ENCODE measurements at regions not wholly inside any gene's neighbourhood (a gene's known extent, or its start where the extent isn't known, plus 50 kb on each side); places are given as distances from the start of the nearest gene placed in this dataset.

DNA sequence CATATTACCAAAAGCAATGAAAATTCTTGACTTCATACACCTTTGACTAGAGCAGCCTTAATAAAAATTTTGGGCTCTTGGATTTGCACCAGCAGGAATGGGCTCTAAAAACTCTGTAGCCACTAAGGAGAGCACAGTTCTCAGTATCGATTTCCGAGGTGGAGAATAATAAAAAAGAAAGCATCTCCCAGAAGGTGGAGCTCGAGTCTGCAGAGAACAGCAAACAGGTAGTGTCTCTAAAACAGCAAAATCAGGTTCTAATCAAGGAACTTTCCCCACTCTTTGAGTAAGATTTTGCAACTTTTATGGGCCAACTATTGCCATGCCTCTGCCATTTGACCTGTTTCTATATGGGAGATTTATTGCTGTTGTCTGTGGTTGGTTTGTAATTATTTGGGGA lies 258.7 kb upstream of the GPC6 start:
- no peak overlapping the region for H3K27ac ChIP-seq (ENCODE audit: low read depth, low read length)
- no peaks in the 10 kb centered on the region for H3K4me1 ChIP-seq (ENCODE audit: control insufficient read depth, insufficient read depth, low read length, unreplicated experiment)
- H3K4me3 ChIP-seq (ENCODE audit: low read depth, low read length), result no peak overlapping the region
- H2AFZ ChIP-seq (ENCODE audit: low read length, unreplicated experiment), result no peak overlapping the region
- no peaks in the 10 kb centered on the region for H3K36me3 ChIP-seq (ENCODE audit: insufficient read depth, low read length)
- H3K27me3 ChIP-seq (ENCODE audit: insufficient read depth, low read length), result no peaks in the 10 kb centered on the region
- no peaks in the 10 kb centered on the region for H3K79me2 ChIP-seq (ENCODE audit: control insufficient read depth, insufficient read depth, low read length, unreplicated experiment)

DNA sequence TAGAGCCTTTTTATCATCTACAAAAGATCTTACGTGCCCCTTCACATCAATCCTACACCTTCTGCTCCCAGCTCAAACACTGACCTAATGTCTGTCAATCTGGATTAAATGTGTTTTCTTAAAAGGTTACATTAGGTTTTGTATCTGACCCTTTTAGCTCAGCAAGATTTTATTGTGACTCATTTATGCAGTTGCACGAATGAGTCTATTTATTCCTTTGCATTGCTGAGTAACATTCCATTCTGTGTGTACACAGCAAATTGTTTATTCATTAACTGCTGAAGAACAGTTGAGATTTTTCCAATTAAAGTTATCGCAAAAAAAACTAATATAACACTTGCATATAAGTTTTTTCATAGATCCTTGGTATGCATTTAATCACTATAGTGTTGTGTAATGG lies 253.9 kb upstream of the GPC6 start:
- Histone ChIP-seq H3K79me2 (ENCODE audit: control insufficient read depth, insufficient read depth, low read length, unreplicated experiment) (no peaks in the 10 kb centered on the region), H3K27ac (ENCODE audit: low read depth, low read length) (no peak overlapping the region), H2AFZ (ENCODE audit: low read length, unreplicated experiment) (no peak overlapping the region), H3K27me3 (ENCODE audit: insufficient read depth, low read length) (no peaks in the 10 kb centered on the region), H3K4me3 (ENCODE audit: low read depth, low read length) (no peak overlapping the region), H3K36me3 (ENCODE audit: insufficient read depth, low read length) (no peaks in the 10 kb centered on the region), H3K4me1 (ENCODE audit: control insufficient read depth, insufficient read depth, low read length, unreplicated experiment) (no peaks in the 10 kb centered on the region)

DNA sequence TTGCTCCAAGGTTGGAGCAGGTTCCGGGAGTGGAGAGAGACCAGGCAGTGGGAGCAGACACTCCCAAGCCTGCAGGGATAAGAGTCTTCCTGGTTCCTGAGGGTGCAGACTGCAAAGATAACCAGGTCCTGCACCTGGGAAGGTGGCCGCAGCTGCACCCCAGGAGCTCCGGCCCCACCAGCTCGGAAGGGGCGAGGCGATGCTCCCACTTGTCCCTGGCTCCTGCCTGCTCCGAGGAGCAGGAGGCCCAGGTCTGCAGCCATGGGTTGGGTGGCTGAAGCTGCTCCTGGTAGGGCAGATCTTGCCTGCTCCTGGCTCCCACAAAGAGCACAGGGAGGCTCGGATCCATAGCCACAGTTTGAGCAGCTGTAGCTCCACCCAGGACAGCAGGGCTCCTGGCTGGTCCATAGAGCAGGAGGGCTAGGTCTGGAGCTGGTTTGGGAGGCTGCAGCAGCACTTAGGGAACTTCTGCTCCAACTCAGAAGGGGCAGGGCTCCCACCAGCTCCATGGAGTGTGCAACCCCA lies 251.6 kb upstream of the GPC6 start:
- no peak overlapping the region for H3K4me3 ChIP-seq (ENCODE audit: low read depth, low read length)
- H3K36me3 ChIP-seq (ENCODE audit: insufficient read depth, low read length), result no peaks in the 10 kb centered on the region
- H3K79me2 ChIP-seq (ENCODE audit: control insufficient read depth, insufficient read depth, low read length, unreplicated experiment), result no peaks in the 10 kb centered on the region
- no peak overlapping the region for H2AFZ ChIP-seq (ENCODE audit: low read length, unreplicated experiment)
- no peaks in the 10 kb centered on the region for H3K4me1 ChIP-seq (ENCODE audit: control insufficient read depth, insufficient read depth, low read length, unreplicated experiment)
- no peak overlapping the region for H3K27ac ChIP-seq (ENCODE audit: low read depth, low read length)
- no peaks in the 10 kb centered on the region for H3K27me3 ChIP-seq (ENCODE audit: insufficient read depth, low read length)

DNA sequence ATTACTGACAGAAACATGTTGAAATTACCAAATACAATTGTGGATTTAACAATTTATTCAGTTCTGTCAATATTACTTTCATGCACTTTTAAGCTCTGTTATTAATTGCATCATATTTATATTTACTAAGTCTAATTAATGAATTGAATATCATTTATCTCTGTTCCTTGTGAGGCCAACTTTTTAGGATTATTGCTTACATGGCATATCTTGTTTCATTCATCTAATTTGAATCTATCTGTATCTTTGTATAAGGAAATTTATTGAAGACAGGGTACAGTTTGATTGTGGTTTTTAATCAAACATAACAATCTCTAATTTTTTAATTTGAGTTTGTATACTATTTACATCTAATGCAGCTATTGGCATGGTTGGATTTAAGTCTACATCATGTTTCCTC lies 249.9 kb upstream of the GPC6 start:
- Histone ChIP-seq H3K4me1 (ENCODE audit: control insufficient read depth, insufficient read depth, low read length, unreplicated experiment) (no peaks in the 10 kb centered on the region), H3K36me3 (ENCODE audit: insufficient read depth, low read length) (no peaks in the 10 kb centered on the region), H3K4me3 (ENCODE audit: low read depth, low read length) (no peak overlapping the region), H3K27ac (ENCODE audit: low read depth, low read length) (no peak overlapping the region), H3K27me3 (ENCODE audit: insufficient read depth, low read length) (no peaks in the 10 kb centered on the region), H3K79me2 (ENCODE audit: control insufficient read depth, insufficient read depth, low read length, unreplicated experiment) (no peaks in the 10 kb centered on the region), H2AFZ (ENCODE audit: low read length, unreplicated experiment) (no peak overlapping the region)

DNA sequence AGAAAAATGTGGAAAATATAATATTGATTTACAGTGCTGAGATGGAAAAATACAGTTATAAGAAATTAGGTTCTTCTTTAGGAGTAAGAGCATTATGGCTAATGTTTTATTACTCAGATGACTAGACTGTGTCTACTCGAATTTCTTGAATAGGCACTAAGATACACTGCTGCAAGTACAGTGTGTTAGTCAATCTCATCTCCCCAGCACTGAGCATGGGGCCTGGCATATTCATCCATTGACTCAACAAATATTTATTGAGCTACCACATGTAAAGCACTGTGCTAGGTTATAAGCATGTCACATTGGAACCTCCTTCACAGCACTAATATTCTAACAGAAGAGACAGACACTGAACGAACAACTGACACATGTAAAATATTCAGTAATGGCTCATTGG lies 242.5 kb upstream of the GPC6 start:
- no peak overlapping the region for H3K27ac ChIP-seq (ENCODE audit: low read depth, low read length)
- H2AFZ ChIP-seq (ENCODE audit: low read length, unreplicated experiment), result no peak overlapping the region
- H3K79me2 ChIP-seq (ENCODE audit: control insufficient read depth, insufficient read depth, low read length, unreplicated experiment), result no peaks in the 10 kb centered on the region
- no peaks in the 10 kb centered on the region for H3K27me3 ChIP-seq (ENCODE audit: insufficient read depth, low read length)
- H3K36me3 ChIP-seq (ENCODE audit: insufficient read depth, low read length), result no peaks in the 10 kb centered on the region
- H3K4me3 ChIP-seq (ENCODE audit: low read depth, low read length), result no peak overlapping the region
- no peaks in the 10 kb centered on the region for H3K4me1 ChIP-seq (ENCODE audit: control insufficient read depth, insufficient read depth, low read length, unreplicated experiment)

DNA sequence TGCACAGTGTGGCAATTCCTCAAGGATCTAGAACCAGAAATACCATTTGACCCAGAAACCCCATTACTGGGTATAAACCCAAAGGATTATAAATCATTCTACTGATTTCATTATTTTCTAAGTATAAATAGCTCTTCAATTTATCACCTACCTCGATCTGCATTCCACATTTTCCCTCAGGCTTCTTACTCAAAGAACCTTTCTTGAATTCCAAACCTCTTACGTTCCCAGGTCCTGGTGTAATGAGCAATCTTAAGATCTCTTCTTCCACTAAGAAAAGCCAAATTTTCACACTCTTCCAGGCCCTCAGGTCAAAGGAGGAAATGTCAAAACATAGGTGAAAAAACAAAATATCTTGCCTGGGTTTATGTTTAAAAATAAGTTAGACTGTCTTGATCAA lies 237.3 kb upstream of the GPC6 start:
- Histone ChIP-seq H3K36me3 (ENCODE audit: insufficient read depth, low read length) (no peaks in the 10 kb centered on the region), H2AFZ (ENCODE audit: low read length, unreplicated experiment) (no peak overlapping the region), H3K4me1 (ENCODE audit: control insufficient read depth, insufficient read depth, low read length, unreplicated experiment) (peaks cover 6% of the 10 kb centered on the region), H3K27me3 (ENCODE audit: insufficient read depth, low read length) (no peaks in the 10 kb centered on the region), H3K79me2 (ENCODE audit: control insufficient read depth, insufficient read depth, low read length, unreplicated experiment) (no peaks in the 10 kb centered on the region), H3K27ac (ENCODE audit: low read depth, low read length) (no peak overlapping the region), H3K4me3 (ENCODE audit: low read depth, low read length) (no peak overlapping the region)

DNA sequence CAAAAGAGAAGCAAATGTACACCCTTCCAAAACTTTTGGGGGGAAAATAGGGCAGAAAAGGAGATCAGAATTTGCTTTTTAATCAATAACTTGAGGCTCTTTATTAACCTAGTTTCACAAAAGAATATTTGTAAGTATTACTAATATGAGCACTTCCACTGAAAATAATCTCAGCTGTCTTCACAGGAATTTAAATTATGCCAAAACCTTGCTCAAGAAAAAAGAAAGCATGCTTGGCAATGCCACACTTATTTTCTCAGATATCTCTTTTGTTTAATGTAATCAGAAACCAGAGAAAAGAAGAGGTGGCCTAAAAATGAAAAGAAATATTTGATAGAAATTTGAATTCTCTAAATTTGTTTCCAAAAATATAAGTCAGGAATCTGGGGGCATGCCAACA lies 234.9 kb upstream of the GPC6 start:
- Histone ChIP-seq H3K27me3 (ENCODE audit: insufficient read depth, low read length) (no peaks in the 10 kb centered on the region), H3K4me1 (ENCODE audit: control insufficient read depth, insufficient read depth, low read length, unreplicated experiment) (peaks cover 8% of the 10 kb centered on the region), H3K4me3 (ENCODE audit: low read depth, low read length) (no peak overlapping the region), H2AFZ (ENCODE audit: low read length, unreplicated experiment) (no peak overlapping the region), H3K36me3 (ENCODE audit: insufficient read depth, low read length) (no peaks in the 10 kb centered on the region), H3K27ac (ENCODE audit: low read depth, low read length) (no peak overlapping the region), H3K79me2 (ENCODE audit: control insufficient read depth, insufficient read depth, low read length, unreplicated experiment) (no peaks in the 10 kb centered on the region)

DNA sequence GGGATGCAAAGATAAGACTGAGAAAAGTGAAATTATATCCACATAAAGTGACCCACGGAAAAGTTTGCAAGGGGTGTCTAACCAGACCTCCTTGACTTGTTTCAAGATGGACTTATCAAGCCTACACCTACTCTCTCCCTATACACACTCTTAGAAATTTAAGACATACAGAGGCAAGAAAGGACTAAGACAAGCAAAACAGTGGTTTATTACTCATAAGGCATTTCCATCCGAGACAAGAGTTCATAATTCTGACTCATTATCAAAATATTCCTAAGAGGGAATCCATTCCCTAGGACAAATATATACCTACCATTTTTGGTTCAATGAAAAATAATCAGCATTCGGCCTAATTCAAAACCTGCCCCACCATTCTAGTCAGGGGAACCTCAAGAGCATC lies 232.6 kb upstream of the GPC6 start:
- no peaks in the 10 kb centered on the region for H3K79me2 ChIP-seq (ENCODE audit: control insufficient read depth, insufficient read depth, low read length, unreplicated experiment)
- peaks cover 8% of the 10 kb centered on the region for H3K4me1 ChIP-seq (ENCODE audit: control insufficient read depth, insufficient read depth, low read length, unreplicated experiment)
- no peak overlapping the region for H3K4me3 ChIP-seq (ENCODE audit: low read depth, low read length)
- H3K27ac ChIP-seq (ENCODE audit: low read depth, low read length), result 0 out of 2 replicates have a peak overlapping the region, but pooled peaks have one; percentile 0
- H3K36me3 ChIP-seq (ENCODE audit: insufficient read depth, low read length), result no peaks in the 10 kb centered on the region
- H2AFZ ChIP-seq (ENCODE audit: low read length, unreplicated experiment), result no peak overlapping the region
- no peaks in the 10 kb centered on the region for H3K27me3 ChIP-seq (ENCODE audit: insufficient read depth, low read length)

DNA sequence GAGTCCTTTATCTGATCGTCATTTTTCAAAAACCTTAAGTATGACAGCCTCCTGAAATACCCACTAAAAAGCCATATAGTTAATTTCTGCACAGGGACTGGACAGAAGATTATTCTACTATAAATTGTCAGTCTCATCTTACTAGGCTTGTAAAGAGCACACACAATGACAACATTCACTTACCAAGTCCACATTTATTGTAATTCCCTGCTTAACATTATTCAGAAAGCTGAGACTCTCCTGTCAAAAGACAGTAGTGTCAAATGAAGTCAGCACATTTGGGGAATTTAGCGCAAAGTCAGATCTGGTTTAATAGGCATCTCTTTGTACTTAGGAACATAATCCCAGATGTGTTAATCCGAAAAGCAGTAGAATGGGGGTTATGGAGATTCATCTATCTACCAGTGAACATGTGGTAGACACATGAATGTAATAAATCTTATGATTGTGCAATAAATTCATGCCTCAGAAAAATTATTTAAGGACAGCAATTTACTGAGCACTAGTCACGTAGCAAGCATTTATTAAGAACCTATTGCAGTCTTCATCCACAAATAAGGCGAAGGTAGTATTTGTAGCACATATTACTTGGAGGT lies 224.6 kb upstream of the GPC6 start:
- Histone ChIP-seq H3K4me1 (ENCODE audit: control insufficient read depth, insufficient read depth, low read length, unreplicated experiment) (no peaks in the 10 kb centered on the region), H3K79me2 (ENCODE audit: control insufficient read depth, insufficient read depth, low read length, unreplicated experiment) (no peaks in the 10 kb centered on the region), H3K36me3 (ENCODE audit: insufficient read depth, low read length) (no peaks in the 10 kb centered on the region), H2AFZ (ENCODE audit: low read length, unreplicated experiment) (no peak overlapping the region), H3K4me3 (ENCODE audit: low read depth, low read length) (no peak overlapping the region), H3K27me3 (ENCODE audit: insufficient read depth, low read length) (no peaks in the 10 kb centered on the region), H3K27ac (ENCODE audit: low read depth, low read length) (no peak overlapping the region)

DNA sequence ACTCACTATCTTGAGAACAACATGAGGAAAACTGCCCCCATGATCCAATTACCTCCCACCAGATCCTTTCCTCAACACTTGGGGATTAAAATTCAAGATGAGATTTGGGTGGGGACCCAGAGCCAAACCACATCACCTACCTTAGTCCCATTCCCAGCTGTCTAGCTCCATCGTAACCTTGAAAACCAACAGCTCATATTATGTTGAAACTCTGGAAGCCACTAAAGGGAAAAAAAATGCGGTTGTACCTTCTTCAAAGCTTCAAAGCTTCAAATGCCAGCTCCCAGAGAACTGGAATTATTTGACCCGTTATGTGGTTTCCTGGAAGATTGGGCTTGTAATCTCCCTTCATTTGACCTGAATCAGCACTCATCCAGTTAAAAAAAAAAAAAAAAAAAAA lies 223.1 kb upstream of the GPC6 start:
- H3K4me3 ChIP-seq (ENCODE audit: low read depth, low read length), result no peak overlapping the region
- H3K79me2 ChIP-seq (ENCODE audit: control insufficient read depth, insufficient read depth, low read length, unreplicated experiment), result no peaks in the 10 kb centered on the region
- no peaks in the 10 kb centered on the region for H3K4me1 ChIP-seq (ENCODE audit: control insufficient read depth, insufficient read depth, low read length, unreplicated experiment)
- H3K27ac ChIP-seq (ENCODE audit: low read depth, low read length), result no peak overlapping the region
- H3K27me3 ChIP-seq (ENCODE audit: insufficient read depth, low read length), result no peaks in the 10 kb centered on the region
- no peak overlapping the region for H2AFZ ChIP-seq (ENCODE audit: low read length, unreplicated experiment)
- H3K36me3 ChIP-seq (ENCODE audit: insufficient read depth, low read length), result no peaks in the 10 kb centered on the region

DNA sequence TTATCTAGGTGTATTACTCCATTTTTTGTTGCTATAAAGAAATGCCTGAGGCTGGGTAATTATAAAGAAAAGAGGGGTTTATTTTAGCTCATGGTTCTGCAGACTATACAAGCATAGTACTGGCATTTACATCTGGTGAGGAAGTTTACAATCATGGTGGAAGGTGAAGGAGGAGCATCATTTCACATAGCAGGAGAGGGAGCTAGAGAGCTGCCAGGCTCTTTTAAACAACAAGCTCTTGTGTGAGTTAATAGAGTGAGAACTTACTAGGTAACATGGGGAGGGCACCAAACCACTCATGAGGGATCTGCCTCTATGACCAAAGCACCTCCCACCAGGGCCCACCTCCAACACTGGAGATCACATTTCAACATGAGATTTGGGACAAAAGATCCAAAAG lies 221.7 kb upstream of the GPC6 start:
- Histone ChIP-seq H3K4me3 (ENCODE audit: low read depth, low read length) (no peak overlapping the region), H3K4me1 (ENCODE audit: control insufficient read depth, insufficient read depth, low read length, unreplicated experiment) (no peaks in the 10 kb centered on the region), H3K36me3 (ENCODE audit: insufficient read depth, low read length) (no peaks in the 10 kb centered on the region), H2AFZ (ENCODE audit: low read length, unreplicated experiment) (no peak overlapping the region), H3K27ac (ENCODE audit: low read depth, low read length) (no peak overlapping the region), H3K79me2 (ENCODE audit: control insufficient read depth, insufficient read depth, low read length, unreplicated experiment) (no peaks in the 10 kb centered on the region), H3K27me3 (ENCODE audit: insufficient read depth, low read length) (no peaks in the 10 kb centered on the region)

Data from ACC112 (cell line).